WERI-Rb-1 (cell line): ENCODE measurements at regions not wholly inside any gene's neighbourhood (a gene's known extent, or its start where the extent isn't known, plus 50 kb on each side); places are given as distances from the start of the nearest gene placed in this dataset.

Experiments
- DNase-seq: peaks from one replicate; pipeline ENCODE4 v3.0.0-alpha.2; 2020
- H3K27ac ChIP-seq: fragments of 250-450 bp; sonication (Bioruptor Pico); 2 replicates; pipeline ENCODE4 v1.5.1; 2020; ENCODE audit warnings: mild to moderate bottlenecking, moderate library complexity
- H3K27me3 ChIP-seq: fragments of 250-450 bp; sonication (Bioruptor Pico); 2 replicates; pipeline ENCODE4 v1.5.1; 2021; ENCODE audit warnings: mild to moderate bottlenecking, low read depth, moderate library complexity; ENCODE audit not compliant: insufficient read depth, severe bottlenecking
- H3K36me3 ChIP-seq: fragments of 250-450 bp; sonication (Bioruptor Pico); 2 replicates; pipeline ENCODE4 v1.5.1; 2020; ENCODE audit warnings: mild to moderate bottlenecking, moderate library complexity
- H3K4me3 ChIP-seq: 2 replicates; pipeline ENCODE4 v1.5.1; 2011; ENCODE audit warnings: low read depth, mild to moderate bottlenecking, control low read depth, low read length
- H3K9me3 ChIP-seq: fragments of 250-450 bp; sonication (Bioruptor Pico); 2 replicates; pipeline ENCODE4 v1.5.1; 2021; ENCODE audit warnings: mild to moderate bottlenecking, moderate library complexity; ENCODE audit not compliant: severe bottlenecking
- CTCF ChIP-seq: IDR thresholded peaks from 2 replicates; pipeline ENCODE4 v1.5.1; 2011; ENCODE audit warnings: low read depth, mild to moderate bottlenecking, control low read depth, inconsistent platforms, low read length

- Histone ChIP-seq H3K27me3 (no peaks in the 10 kb centered on the region), H3K36me3 (no peaks in the 10 kb centered on the region), H3K9me3 (peaks cover 13% of the 10 kb centered on the region), H3K27ac (no peak overlapping the region), H3K4me3 (no peak overlapping the region)
- no peak for TF ChIP-seq CTCF
- no peak for DNase-seq
Measured at GRCh38 chr22:47445212-47445611, 682.8 kb downstream of the TBC1D22A start.

GRCh38 chr22:47444746-47445065 is 682.3 kb downstream of the TBC1D22A start:
- no peaks in the 10 kb centered on the region for H3K36me3 ChIP-seq
- no peak overlapping the region for H3K4me3 ChIP-seq
- peaks cover 16% of the 10 kb centered on the region for H3K9me3 ChIP-seq
- no peaks in the 10 kb centered on the region for H3K27me3 ChIP-seq
- no peak overlapping the region for H3K27ac ChIP-seq
- TF ChIP-seq CTCF, result no peak
- no peak for DNase-seq

- no peaks in the 10 kb centered on the region for H3K27me3 ChIP-seq
- H3K9me3 ChIP-seq, result peaks cover 16% of the 10 kb centered on the region
- H3K4me3 ChIP-seq, result no peak overlapping the region
- DNase-seq, result no peak
- no peak overlapping the region for H3K27ac ChIP-seq
- no peaks in the 10 kb centered on the region for H3K36me3 ChIP-seq
- no peak for TF ChIP-seq CTCF
Measured at GRCh38 chr22:47443836-47444745, 681.6 kb downstream of the TBC1D22A start.

- H3K27ac ChIP-seq, result no peak overlapping the region
- DNase-seq, result no peak
Measured at GRCh38 chr22:47442821-47443220, 680.4 kb downstream of the TBC1D22A start.

GRCh38 chr22:47439643-47440265 is 677.3 kb downstream of the TBC1D22A start:
- peaks cover 21% of the 10 kb centered on the region for H3K9me3 ChIP-seq
- DNase-seq, result no peak
- no peaks in the 10 kb centered on the region for H3K36me3 ChIP-seq
- H3K27me3 ChIP-seq, result no peaks in the 10 kb centered on the region
- no peak overlapping the region for H3K27ac ChIP-seq
- H3K4me3 ChIP-seq, result no peak overlapping the region
- TF ChIP-seq CTCF, result no peak

More at GRCh38 chr22:47442821-47443220, 680.4 kb downstream of the TBC1D22A start:
- H3K27me3 ChIP-seq, result no peaks in the 10 kb centered on the region
- H3K36me3 ChIP-seq, result no peaks in the 10 kb centered on the region
- TF ChIP-seq CTCF, result no peak
- no peak overlapping the region for H3K4me3 ChIP-seq
- H3K9me3 ChIP-seq, result peaks cover 16% of the 10 kb centered on the region
